DOHH2 (cell line): ENCODE measurements at regions not wholly inside any gene's neighbourhood (a gene's known extent, or its start where the extent isn't known, plus 50 kb on each side); places are given as distances from the start of the nearest gene placed in this dataset.

Experiments
- H3F3A ChIP-seq: fragments of 200-600 bp; sonication (generic), shearing (Covaris generic); 2 replicates; pipeline ENCODE4 v1.6.0; 2016; ENCODE audit warnings: antibody characterized with exemption, mild to moderate bottlenecking; ENCODE audit not compliant: control insufficient read depth, insufficient read depth
- H3K27ac ChIP-seq: fragments of 200-600 bp; sonication (generic); 2 replicates; pipeline ENCODE4 v1.5.1; 2014; ENCODE audit warnings: low read depth, mild to moderate bottlenecking, low read length, moderate library complexity
- H3K27me3 ChIP-seq: fragments of 200-600 bp; sonication (generic); 2 replicates; pipeline ENCODE4 v1.6.1; 2014; ENCODE audit warnings: mild to moderate bottlenecking, low read length, mixed read lengths; ENCODE audit not compliant: control insufficient read depth
- H3K36me3 ChIP-seq: fragments of 200-600 bp; sonication (generic); 2 replicates; pipeline ENCODE4 v1.6.1; 2014; ENCODE audit warnings: mild to moderate bottlenecking, low read length, moderate library complexity, mixed read lengths; ENCODE audit not compliant: control insufficient read depth
- H3K4me1 ChIP-seq: fragments of 200-600 bp; sonication (generic); 2 replicates; pipeline ENCODE4 v1.6.1; 2014; ENCODE audit warnings: mild to moderate bottlenecking, low read length, mixed read lengths; ENCODE audit not compliant: control insufficient read depth
- H3K4me2 ChIP-seq: fragments of 200-600 bp; sonication (generic); 2 replicates; pipeline ENCODE4 v1.6.0; 2014; ENCODE audit warnings: mild to moderate bottlenecking, low read length, moderate library complexity
- H3K4me3 ChIP-seq: fragments of 200-600 bp; sonication (generic); 2 replicates; pipeline ENCODE4 v1.5.1; 2014; ENCODE audit warnings: mild to moderate bottlenecking, low read length, mixed read lengths
- H3K79me2 ChIP-seq: fragments of 200-600 bp; sonication (generic); 2 replicates; pipeline ENCODE4 v1.6.1; 2014; ENCODE audit warnings: mild to moderate bottlenecking, low read length, mixed read lengths; ENCODE audit not compliant: control insufficient read depth
- H3K9me2 ChIP-seq: fragments of 200-600 bp; sonication (generic); replicated peaks from 2 replicates; pipeline ENCODE4 v1.6.1; 2014; ENCODE audit warnings: mild to moderate bottlenecking, low read length, mixed read lengths; ENCODE audit not compliant: control insufficient read depth
- H3K9me3 ChIP-seq: fragments of 200-600 bp; sonication (generic); 2 replicates; pipeline ENCODE4 v1.6.1; 2014; ENCODE audit warnings: antibody characterized with exemption, low read length, mixed read lengths; ENCODE audit not compliant: control insufficient read depth, insufficient read depth
- H4K20me1 ChIP-seq: fragments of 200-600 bp; sonication (generic); 2 replicates; pipeline ENCODE4 v1.6.0; 2014; ENCODE audit warnings: low read depth, mild to moderate bottlenecking, antibody characterized with exemption, low read length, moderate library complexity; ENCODE audit not compliant: control insufficient read depth, insufficient read depth
- CTCF ChIP-seq: fragments of 200-600 bp; sonication (generic); IDR thresholded peaks from one replicate; pipeline ENCODE4 v1.5.1; 2014; ENCODE audit warnings: antibody characterized with exemption, mild to moderate bottlenecking, low read depth, low read length; ENCODE audit not compliant: poor library complexity, severe bottlenecking
- EZH2phosphoT487 ChIP-seq: fragments of 200-600 bp; sonication (generic); IDR thresholded peaks from 2 replicates; pipeline ENCODE4 v1.6.1; 2017; ENCODE audit warnings: borderline replicate concordance, mild to moderate bottlenecking, antibody characterized with exemption, low read length, moderate library complexity, mixed read lengths

GRCh38 chr13:107681600-107681999 lies 533.7 kb downstream of the LIG4 start:
- Histone ChIP-seq H3K9me2 (no peaks in the 10 kb centered on the region), H3K36me3 (no peaks in the 10 kb centered on the region), H3K4me3 (no peak overlapping the region), H3K27me3 (no peaks in the 10 kb centered on the region), H3K4me1 (no peaks in the 10 kb centered on the region), H3K9me3 (no peaks in the 10 kb centered on the region; the same call in 1 of the 2 replicates), H3K79me2 (no peaks in the 10 kb centered on the region), H3K27ac (no peak overlapping the region), H3K4me2 (no peak overlapping the region), H3F3A (no peaks in the 10 kb centered on the region), H4K20me1 (no peaks in the 10 kb centered on the region)
- no peak for TF ChIP-seq EZH2phosphoT487
- TF ChIP-seq CTCF, result no peak

- Histone ChIP-seq H3K79me2 (no peaks in the 10 kb centered on the region), H3K4me3 (no peak overlapping the region), H3K36me3 (no peaks in the 10 kb centered on the region), H3K9me3 (no peaks in the 10 kb centered on the region; the same call in 1 of the 2 replicates), H3K4me1 (no peaks in the 10 kb centered on the region), H3K27me3 (no peaks in the 10 kb centered on the region), H3K9me2 (no peaks in the 10 kb centered on the region), H3F3A (no peaks in the 10 kb centered on the region), H3K4me2 (no peak overlapping the region), H4K20me1 (no peaks in the 10 kb centered on the region), H3K27ac (no peak overlapping the region)
- TF ChIP-seq EZH2phosphoT487, result no peak
- TF ChIP-seq CTCF, result no peak
Observed at GRCh38 chr13:107680115-107680514, 535.2 kb downstream of the LIG4 start.

- no peaks in the 10 kb centered on the region for H3K79me2 ChIP-seq
- no peaks in the 10 kb centered on the region for H3K9me2 ChIP-seq
- no peaks in the 10 kb centered on the region; the same call in 1 of the 2 replicates for H3K9me3 ChIP-seq
- no peaks in the 10 kb centered on the region for H3K27me3 ChIP-seq
- H3K36me3 ChIP-seq, result no peaks in the 10 kb centered on the region
- no peak overlapping the region for H3K4me2 ChIP-seq
- no peak overlapping the region for H3K4me3 ChIP-seq
- TF ChIP-seq CTCF (no peak), EZH2phosphoT487 (no peak)
- H4K20me1 ChIP-seq, result no peaks in the 10 kb centered on the region
- H3F3A ChIP-seq, result no peaks in the 10 kb centered on the region
- no peak overlapping the region for H3K27ac ChIP-seq
- H3K4me1 ChIP-seq, result no peaks in the 10 kb centered on the region
Observed at GRCh38 chr13:107678075-107678689, 537.2 kb downstream of the LIG4 start.
